Activated CD4-positive, alpha-beta T cell treated with anti-CD3 and anti-CD28 coated beads, Interleukin-2, amount 10 ng/mL, durations not matched to agents 24 days and 14 days (primary cell): ENCODE measurements at regions not wholly inside any gene's neighbourhood (a gene's known extent, or its start where the extent isn't known, plus 50 kb on each side); places are given as distances from the start of the nearest gene placed in this dataset.
A peak's percentile ranks its signal among the peaks of the same experiment; 100 is the strongest.
"Not testable (repeated sequence)": the region's sequence is repeated elsewhere in the genome, so short reads cannot be mapped to it uniquely, and the experiment has no call there.

ENCODE experiments used
- DNase-seq: peaks from one replicate; pipeline ENCODE4 v3.0.0; 2022
- H3K27ac Mint-ChIP-seq: one replicate; pipeline ENCODE4 v1.8.0; 2022; ENCODE audit warnings: mild to moderate bottlenecking, mixed read lengths
- H3K27me3 Mint-ChIP-seq: one replicate; pipeline ENCODE4 v1.8.0; 2022; ENCODE audit warnings: mixed read lengths
- H3K36me3 Mint-ChIP-seq: one replicate; pipeline ENCODE4 v1.8.0; 2022; ENCODE audit warnings: low read depth, mild to moderate bottlenecking, mixed read lengths
- H3K4me1 Mint-ChIP-seq: one replicate; pipeline ENCODE4 v1.8.0; 2021; ENCODE audit warnings: mixed read lengths
- H3K4me3 Mint-ChIP-seq: one replicate; pipeline ENCODE4 v1.8.0; 2022; ENCODE audit warnings: mild to moderate bottlenecking, moderate library complexity, mixed read lengths
- H3K9me3 Mint-ChIP-seq: one replicate; pipeline ENCODE4 v1.8.0; 2021; ENCODE audit warnings: mixed read lengths
- intact Hi-C: fragments of 100-400 bp; cut with micrococcal nuclease; formaldehyde crosslinking; loops from one replicate; pipeline ENCODE4 v1.15.1; 2023

DNA sequence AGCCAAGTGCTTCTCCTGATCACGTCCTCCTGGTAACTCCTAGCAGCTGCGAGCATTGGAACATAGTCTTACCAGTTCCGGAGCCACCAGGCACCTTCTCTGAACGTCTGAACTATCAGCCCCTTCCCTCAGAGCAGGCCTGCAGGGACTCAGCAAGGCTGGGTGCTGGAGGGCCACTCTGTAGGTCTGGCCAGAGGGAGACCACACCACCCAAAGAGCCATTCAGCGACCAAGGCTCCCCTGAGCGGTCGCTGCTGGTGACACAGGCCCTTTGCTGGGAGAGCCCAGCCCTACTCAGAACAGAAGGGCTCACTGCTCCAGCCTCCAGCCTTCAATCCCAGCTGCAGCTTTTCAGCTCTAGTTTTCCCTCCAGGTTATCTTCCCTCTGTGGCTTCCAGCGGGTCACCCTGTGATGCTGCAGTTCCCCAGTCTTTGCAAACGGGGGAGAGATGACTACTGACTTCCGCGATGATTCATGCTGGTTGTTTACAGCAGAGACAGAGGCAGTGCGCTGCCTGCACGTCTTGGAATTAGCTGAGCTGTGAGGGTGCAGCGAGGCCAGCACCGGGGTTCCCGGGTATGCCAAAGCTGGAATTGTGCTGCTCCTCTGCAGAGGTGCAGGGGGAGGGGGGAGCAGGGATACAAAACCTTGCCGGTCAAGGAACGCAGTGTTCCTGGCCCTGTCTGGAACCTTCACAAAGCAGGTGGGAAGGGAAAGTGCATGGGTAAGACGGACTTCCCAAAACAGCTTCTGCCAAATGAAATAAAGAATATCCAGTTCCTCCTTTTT is 161.4 kb downstream of the LY86 start:
- intact Hi-C loops: loop anchor here (2.0 to 5.0 kb wide), 2 partner anchors 49 to 167 kb away; no protein-coding TSS in a partner anchor
- Mint-ChIP-seq H3K27me3 (peaks cover 10% of the 10 kb centered on the region), H3K36me3 (no peaks in the 10 kb centered on the region), H3K9me3 (no peaks in the 10 kb centered on the region), H3K4me3 (peak overlapping the region; percentile 78), H3K27ac (peak overlapping the region; percentile 63), H3K4me1 (peaks cover 26% of the 10 kb centered on the region)
- peak; percentile 84 for DNase-seq

- Mint-ChIP-seq H3K4me1 (peaks cover 26% of the 10 kb centered on the region), H3K36me3 (no peaks in the 10 kb centered on the region), H3K9me3 (no peaks in the 10 kb centered on the region), H3K27me3 (peaks cover 12% of the 10 kb centered on the region), H3K27ac (peak overlapping the region; percentile 68), H3K4me3 (peak overlapping the region; percentile 7)
- no peak for DNase-seq
- intact Hi-C loops: loop anchor here (2.0 to 5.0 kb wide), 2 partner anchors 48 to 167 kb away; no protein-coding TSS in a partner anchor
These were observed 162.2 kb downstream of the LY86 start for GRCh38 chr6:6750594-6751265.

- H3K4me1 Mint-ChIP-seq: peaks cover 26% of the 10 kb centered on the region
- H3K4me3 Mint-ChIP-seq: peak overlapping the region; percentile 7
- intact Hi-C loops: loop anchor here (2.0 to 5.0 kb wide), 2 partner anchors 48 to 166 kb away; no protein-coding TSS in a partner anchor
- no peaks in the 10 kb centered on the region for H3K36me3 Mint-ChIP-seq
- H3K9me3 Mint-ChIP-seq: no peaks in the 10 kb centered on the region
- H3K27me3 Mint-ChIP-seq: peaks cover 17% of the 10 kb centered on the region
- no peak for DNase-seq
- H3K27ac Mint-ChIP-seq: peak overlapping the region; percentile 68
These were observed 162.7 kb downstream of the LY86 start for GRCh38 chr6:6751266-6751596.

DNA sequence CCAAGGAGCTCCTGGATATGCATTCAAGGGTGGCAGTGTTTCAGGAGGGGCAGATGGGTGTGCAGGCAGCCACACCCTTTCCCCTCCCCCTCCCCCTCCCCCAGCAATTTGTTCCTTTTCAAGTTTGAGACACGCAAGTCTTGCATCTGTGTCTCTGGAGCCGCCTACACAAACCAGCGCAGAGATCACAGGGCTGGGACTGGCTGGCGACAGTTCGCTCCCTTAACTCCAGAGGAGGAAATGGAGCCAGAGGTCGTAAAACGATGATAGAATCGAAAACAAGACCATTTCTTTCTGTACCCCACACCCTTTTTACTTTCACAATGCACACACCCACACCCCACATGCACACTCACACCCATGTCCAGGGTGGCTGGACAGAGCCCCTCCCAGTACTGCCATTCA is 163.1 kb downstream of the LY86 start:
- H3K9me3 Mint-ChIP-seq: no peaks in the 10 kb centered on the region
- H3K27ac Mint-ChIP-seq: peak overlapping the region; percentile 42
- peak; percentile 77 for DNase-seq
- H3K27me3 Mint-ChIP-seq: peaks cover 17% of the 10 kb centered on the region
- intact Hi-C loops: loop anchor here (2.0 to 5.0 kb wide), 2 partner anchors 47 to 166 kb away; no protein-coding TSS in a partner anchor
- peak overlapping the region; percentile 22 for H3K4me3 Mint-ChIP-seq
- H3K36me3 Mint-ChIP-seq: no peaks in the 10 kb centered on the region
- peaks cover 26% of the 10 kb centered on the region for H3K4me1 Mint-ChIP-seq

DNA sequence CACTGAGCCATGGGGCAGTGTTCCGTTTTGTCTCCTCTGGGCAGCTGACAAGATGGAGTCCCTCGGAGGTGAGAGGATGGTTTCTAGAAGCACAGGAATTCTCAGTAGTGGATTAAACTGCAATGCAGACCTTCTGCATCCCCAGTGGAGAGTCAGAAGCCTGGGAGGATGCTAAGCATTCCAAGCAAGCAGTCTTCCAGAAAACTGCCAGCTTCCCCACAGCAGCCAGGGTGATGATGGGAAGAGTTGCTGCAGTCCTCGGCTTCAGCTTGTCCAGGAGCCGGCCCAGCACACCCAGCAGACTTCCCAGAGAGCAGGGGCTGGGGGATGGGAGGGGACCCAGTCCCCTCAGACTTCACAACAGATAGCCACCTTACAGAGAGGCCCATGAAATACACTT is 163.6 kb downstream of the LY86 start:
- Mint-ChIP-seq H3K27me3 (peaks cover 15% of the 10 kb centered on the region), H3K9me3 (no peaks in the 10 kb centered on the region), H3K4me3 (peak overlapping the region; percentile 22), H3K36me3 (no peaks in the 10 kb centered on the region), H3K4me1 (peaks cover 23% of the 10 kb centered on the region), H3K27ac (peak overlapping the region; percentile 42)
- intact Hi-C loops: loop anchor here (5.0 kb wide), 1 partner anchor 165 kb away; no protein-coding TSS in a partner anchor
- DNase-seq: no peak

DNA sequence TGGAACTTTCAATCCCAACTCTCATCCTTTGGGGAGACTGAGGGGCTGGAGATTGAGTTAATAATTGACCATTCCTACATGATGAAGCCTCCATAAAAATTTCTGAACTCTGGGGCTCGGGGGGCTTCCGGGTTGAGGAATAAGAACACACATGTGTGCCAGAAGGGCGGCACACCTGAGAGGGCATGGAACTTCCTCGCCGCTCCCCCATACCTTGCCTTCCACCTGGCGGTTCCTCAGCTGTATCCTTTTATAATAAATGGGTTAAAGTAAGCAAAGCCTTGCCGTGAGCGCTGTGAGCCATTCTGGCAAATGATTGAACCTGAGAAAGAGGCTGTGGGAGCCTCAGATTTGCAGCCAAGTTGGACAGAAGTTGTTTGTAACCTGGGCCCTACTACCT is 164.8 kb downstream of the LY86 start:
- H3K36me3 Mint-ChIP-seq: no peaks in the 10 kb centered on the region
- H3K4me3 Mint-ChIP-seq: no peak overlapping the region
- DNase-seq: no peak
- H3K9me3 Mint-ChIP-seq: no peaks in the 10 kb centered on the region
- intact Hi-C loops: loop anchor here (5.0 kb wide), 1 partner anchor 164 kb away; no protein-coding TSS in a partner anchor
- H3K27me3 Mint-ChIP-seq: peaks cover 15% of the 10 kb centered on the region
- peaks cover 23% of the 10 kb centered on the region for H3K4me1 Mint-ChIP-seq
- H3K27ac Mint-ChIP-seq: no peak overlapping the region

DNA sequence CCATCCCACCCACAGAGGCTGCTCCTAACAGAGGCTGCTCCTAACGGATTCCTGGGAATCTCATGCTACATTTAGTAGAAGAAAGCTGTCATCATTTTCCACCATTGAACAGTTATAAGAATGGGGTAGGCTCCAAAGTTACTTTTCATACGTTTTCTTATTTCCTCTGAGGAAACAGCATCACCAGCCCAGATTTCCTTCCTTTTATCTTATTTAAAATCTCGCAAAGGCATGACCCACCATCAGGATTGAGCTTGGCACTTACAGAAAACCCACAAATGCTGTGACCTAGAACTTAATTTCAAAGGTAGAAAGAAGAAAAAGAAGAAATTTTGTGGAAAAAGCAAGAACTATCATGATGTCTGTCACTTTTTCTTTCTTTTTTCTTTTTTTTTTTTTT is 168.0 kb downstream of the LY86 start:
- H3K36me3 Mint-ChIP-seq: no peaks in the 10 kb centered on the region
- no peak for DNase-seq
- no peak overlapping the region for H3K27ac Mint-ChIP-seq
- H3K9me3 Mint-ChIP-seq: no peaks in the 10 kb centered on the region
- peaks cover 19% of the 10 kb centered on the region for H3K27me3 Mint-ChIP-seq
- no peak overlapping the region for H3K4me3 Mint-ChIP-seq
- intact Hi-C loops: no loop called here
- peaks cover 7% of the 10 kb centered on the region for H3K4me1 Mint-ChIP-seq

DNA sequence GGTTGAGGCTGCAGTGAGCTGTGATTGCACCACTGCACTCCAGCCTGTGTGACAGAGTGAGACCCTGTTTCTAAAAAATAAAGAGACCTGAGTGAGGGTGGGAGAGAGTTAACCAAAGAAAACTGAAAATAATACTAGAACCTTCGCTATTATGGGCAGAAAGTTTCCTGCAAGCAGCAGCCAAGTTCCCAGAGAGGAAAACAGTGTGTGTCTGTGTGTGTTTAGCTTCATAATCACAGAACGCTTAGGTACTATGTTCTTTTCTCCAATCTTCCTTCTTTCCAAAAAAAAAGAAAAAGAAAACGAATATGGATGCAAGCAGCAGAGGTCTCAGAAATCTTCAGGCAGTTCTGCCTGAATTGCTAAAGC is 170.0 kb downstream of the LY86 start:
- intact Hi-C loops: no loop called here
- Mint-ChIP-seq H3K9me3 (no peaks in the 10 kb centered on the region), H3K4me3 (no peak overlapping the region), H3K36me3 (no peaks in the 10 kb centered on the region), H3K27ac (no peak overlapping the region), H3K27me3 (peaks cover 24% of the 10 kb centered on the region), H3K4me1 (peaks cover 2% of the 10 kb centered on the region)
- DNase-seq: no peak

- Mint-ChIP-seq H3K36me3 (no peaks in the 10 kb centered on the region), H3K4me3 (no peak overlapping the region), H3K4me1 (peaks cover 2% of the 10 kb centered on the region), H3K9me3 (no peaks in the 10 kb centered on the region), H3K27ac (no peak overlapping the region), H3K27me3 (peaks cover 27% of the 10 kb centered on the region)
- peak; percentile 76 for DNase-seq
- intact Hi-C loops: no loop called here
These were observed 170.6 kb downstream of the LY86 start for GRCh38 chr6:6758915-6759654.

DNA sequence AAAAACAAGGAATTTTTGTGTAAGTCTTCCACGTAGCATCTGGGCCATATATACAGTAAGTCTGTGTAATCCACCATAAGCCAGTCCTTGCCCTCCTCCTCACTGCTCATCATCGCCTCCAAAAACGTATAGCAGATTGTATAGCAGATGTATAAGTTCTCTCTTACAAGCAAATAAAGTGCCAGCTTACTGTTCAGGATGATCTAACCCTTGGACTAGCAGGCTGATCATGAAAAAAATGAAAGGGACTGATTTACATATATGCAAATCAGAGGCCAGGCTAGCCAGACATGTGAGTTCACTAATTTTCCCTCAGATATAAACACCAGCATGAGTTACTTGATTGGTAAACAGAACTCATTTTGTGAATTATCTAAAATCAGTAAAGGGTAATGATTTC is 171.5 kb downstream of the LY86 start:
- Mint-ChIP-seq H3K4me1 (peaks cover 2% of the 10 kb centered on the region), H3K9me3 (no peaks in the 10 kb centered on the region), H3K4me3 (no peak overlapping the region), H3K27ac (no peak overlapping the region), H3K36me3 (no peaks in the 10 kb centered on the region), H3K27me3 (peaks cover 30% of the 10 kb centered on the region)
- intact Hi-C loops: no loop called here
- no peak for DNase-seq

GRCh38 chr6:6762566-6762965 is 174.0 kb downstream of the LY86 start:
- H3K9me3 Mint-ChIP-seq, DNase-seq, intact Hi-C loops, H3K4me1 Mint-ChIP-seq, H3K4me3 Mint-ChIP-seq, H3K36me3 Mint-ChIP-seq, H3K27ac Mint-ChIP-seq: not testable (repeated sequence)
- peaks cover 23% of the 10 kb centered on the region for H3K27me3 Mint-ChIP-seq

DNA sequence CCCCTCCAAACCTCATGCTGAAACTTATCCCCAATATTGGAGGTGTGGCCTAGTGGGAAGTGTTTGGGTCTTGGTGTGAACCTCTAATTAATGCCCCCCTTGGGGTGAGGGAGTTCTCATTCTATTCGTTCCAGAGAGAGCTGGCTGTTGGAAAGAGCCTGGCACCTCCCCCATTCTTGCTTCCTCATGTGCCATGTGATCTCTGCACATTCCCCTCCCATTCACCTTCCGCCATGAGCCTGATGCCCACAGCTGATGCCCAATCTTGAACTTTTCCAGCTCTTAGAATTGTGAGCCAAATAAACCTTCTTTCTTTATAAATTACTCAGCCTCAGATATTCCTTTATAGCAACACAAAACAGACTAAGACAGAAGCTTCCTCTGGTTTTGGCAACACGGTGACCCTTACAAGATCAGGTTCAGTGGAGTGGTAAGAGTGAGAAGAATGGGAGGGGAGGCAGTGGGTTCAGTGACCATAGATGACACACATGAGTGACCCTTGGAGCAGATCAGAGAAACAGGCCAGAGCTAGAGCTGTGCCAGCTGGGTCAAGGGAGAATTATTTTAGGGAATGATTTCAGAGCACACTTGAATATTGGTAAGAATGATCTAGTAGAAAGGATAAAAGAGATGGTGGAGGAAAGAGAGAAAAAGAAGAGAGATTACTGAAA is 176.4 kb downstream of the LY86 start:
- H3K27ac Mint-ChIP-seq: no peak overlapping the region
- peaks cover 24% of the 10 kb centered on the region for H3K27me3 Mint-ChIP-seq
- no peaks in the 10 kb centered on the region for H3K9me3 Mint-ChIP-seq
- H3K4me3 Mint-ChIP-seq: no peak overlapping the region
- intact Hi-C loops: no loop called here
- no peak for DNase-seq
- H3K36me3 Mint-ChIP-seq: no peaks in the 10 kb centered on the region
- peaks cover 2% of the 10 kb centered on the region for H3K4me1 Mint-ChIP-seq

DNA sequence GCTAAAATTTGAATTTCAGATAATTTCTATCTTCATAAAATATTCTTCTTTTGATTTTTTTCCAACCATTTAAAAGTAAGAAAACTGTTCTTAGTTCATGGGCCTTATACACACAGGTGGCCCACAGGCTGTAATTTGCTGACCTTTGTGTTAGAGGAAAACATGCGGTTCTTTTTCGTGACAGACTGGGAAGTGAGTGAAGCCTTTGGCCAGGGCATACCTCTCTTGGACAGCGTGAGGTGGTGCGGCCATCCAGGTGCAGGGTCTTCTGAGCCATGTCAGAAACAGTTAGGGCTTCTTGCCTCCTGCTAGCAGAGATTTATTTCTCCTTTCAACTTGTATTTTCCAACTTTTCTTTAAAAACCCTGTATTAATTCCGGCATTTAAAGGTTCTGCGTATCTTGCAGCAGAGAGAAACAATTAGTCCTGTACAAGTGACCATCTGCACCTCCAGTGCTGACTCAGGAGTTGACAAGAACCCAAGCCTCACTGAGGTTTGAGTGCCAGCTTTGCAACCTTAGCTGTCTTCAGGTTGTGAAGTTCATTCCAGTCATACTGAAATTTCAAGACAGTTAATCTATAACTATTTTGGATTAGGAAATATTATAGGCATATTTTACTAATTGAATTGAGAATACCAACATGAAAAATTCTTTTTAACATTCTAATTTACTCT is 177.8 kb downstream of the LY86 start:
- intact Hi-C loops: no loop called here
- no peaks in the 10 kb centered on the region for H3K9me3 Mint-ChIP-seq
- no peak overlapping the region for H3K27ac Mint-ChIP-seq
- no peaks in the 10 kb centered on the region for H3K4me1 Mint-ChIP-seq
- peaks cover 23% of the 10 kb centered on the region for H3K27me3 Mint-ChIP-seq
- H3K36me3 Mint-ChIP-seq: no peaks in the 10 kb centered on the region
- H3K4me3 Mint-ChIP-seq: no peak overlapping the region
- no peak for DNase-seq
